ENCODE measurements at regions not wholly inside any gene's neighbourhood (a gene's known extent, or its start where the extent isn't known, plus 50 kb on each side); places are given as distances from the start of the nearest gene placed in this dataset.

DNA sequence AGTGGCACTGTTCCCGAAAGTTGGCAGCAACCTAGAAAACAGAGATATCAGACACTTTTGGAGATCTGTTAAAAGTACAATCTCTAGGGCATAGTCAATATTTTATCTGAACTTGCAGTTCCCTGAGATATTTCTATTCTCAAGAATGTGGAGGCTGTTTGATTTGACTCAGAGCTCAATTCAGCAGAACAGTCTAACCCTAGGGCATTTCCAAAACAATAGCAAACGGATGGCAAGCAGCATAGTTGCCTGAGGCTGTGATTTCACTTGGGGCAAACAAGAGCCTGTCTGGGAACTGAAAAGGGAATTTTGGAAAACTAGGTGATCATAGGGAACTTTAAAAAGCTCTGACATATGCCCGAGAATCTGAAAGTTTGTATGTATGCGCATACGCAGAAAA, 772.8 kb upstream of the LRRTM1 start:
- no peaks in the 10 kb centered on the region for H3K27me3 ChIP-seq (ENCODE audit: insufficient read depth, low read length, poor library complexity, severe bottlenecking)
- no peaks in the 10 kb centered on the region for H3K4me1 ChIP-seq (ENCODE audit: insufficient read depth, low read length, poor library complexity, severe bottlenecking)
- H4K20me1 ChIP-seq (ENCODE audit: insufficient read depth, low read length, poor library complexity, severe bottlenecking) = no peaks in the 10 kb centered on the region
- H3K36me3 ChIP-seq (ENCODE audit: insufficient read depth, low read length) = no peaks in the 10 kb centered on the region
- H3K4me2 ChIP-seq (ENCODE audit: low read depth, low read length, poor library complexity, severe bottlenecking) = no peak overlapping the region
- H3K4me3 ChIP-seq (ENCODE audit: low read length, poor library complexity, severe bottlenecking) = no peak overlapping the region
- no peaks in the 10 kb centered on the region for H3K9me2 ChIP-seq (replicated peaks; ENCODE audit: low read depth, low read length)
- H3K79me2 ChIP-seq (ENCODE audit: insufficient read depth, low read length) = no peaks in the 10 kb centered on the region
- H3K9me3 ChIP-seq (ENCODE audit: insufficient read depth, low read depth, low read length) = no peaks in the 10 kb centered on the region
- H2AFZ ChIP-seq (ENCODE audit: low read length) = no peak overlapping the region
- no peaks in the 10 kb centered on the region for H3F3A ChIP-seq (ENCODE audit: low read depth)
- TF ChIP-seq, protein P1, sequence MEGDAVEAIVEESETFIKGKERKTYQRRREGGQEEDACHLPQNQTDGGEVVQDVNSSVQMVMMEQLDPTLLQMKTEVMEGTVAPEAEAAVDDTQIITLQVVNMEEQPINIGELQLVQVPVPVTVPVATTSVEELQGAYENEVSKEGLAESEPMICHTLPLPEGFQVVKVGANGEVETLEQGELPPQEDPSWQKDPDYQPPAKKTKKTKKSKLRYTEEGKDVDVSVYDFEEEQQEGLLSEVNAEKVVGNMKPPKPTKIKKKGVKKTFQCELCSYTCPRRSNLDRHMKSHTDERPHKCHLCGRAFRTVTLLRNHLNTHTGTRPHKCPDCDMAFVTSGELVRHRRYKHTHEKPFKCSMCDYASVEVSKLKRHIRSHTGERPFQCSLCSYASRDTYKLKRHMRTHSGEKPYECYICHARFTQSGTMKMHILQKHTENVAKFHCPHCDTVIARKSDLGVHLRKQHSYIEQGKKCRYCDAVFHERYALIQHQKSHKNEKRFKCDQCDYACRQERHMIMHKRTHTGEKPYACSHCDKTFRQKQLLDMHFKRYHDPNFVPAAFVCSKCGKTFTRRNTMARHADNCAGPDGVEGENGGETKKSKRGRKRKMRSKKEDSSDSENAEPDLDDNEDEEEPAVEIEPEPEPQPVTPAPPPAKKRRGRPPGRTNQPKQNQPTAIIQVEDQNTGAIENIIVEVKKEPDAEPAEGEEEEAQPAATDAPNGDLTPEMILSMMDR (conservative IDR thresholded peaks at IDR 0.05; ENCODE audit: low read length) = no peak
- TF ChIP-seq EZH2phosphoT487 (IDR thresholded peaks at IDR 0.05; ENCODE audit: borderline replicate concordance) = no peak
- no peak overlapping the region for H3K9ac ChIP-seq (ENCODE audit: low read depth, low read length, poor library complexity, severe bottlenecking)

DNA sequence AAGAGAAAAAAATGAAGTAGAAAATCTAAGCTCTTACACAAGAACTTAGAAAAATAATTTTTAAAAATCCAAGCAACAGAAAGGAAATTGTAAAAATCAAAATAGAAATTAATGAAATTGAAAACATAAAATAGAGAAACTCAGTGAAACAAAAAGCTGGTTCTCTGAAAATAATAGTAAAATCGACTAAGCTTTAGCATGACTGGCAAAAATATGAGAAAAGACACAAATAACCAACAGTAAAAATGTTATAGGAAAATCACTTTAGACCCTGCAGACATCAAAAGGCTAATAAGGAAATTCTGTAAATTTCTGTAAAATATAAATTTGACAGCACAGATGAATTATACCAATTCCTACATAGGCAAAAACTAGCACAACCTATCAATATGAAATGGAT, 768.9 kb upstream of the LRRTM1 start:
- no peaks in the 10 kb centered on the region for H4K20me1 ChIP-seq (ENCODE audit: insufficient read depth, low read length, poor library complexity, severe bottlenecking)
- no peak overlapping the region for H2AFZ ChIP-seq (ENCODE audit: low read length)
- no peaks in the 10 kb centered on the region for H3K36me3 ChIP-seq (ENCODE audit: insufficient read depth, low read length)
- no peaks in the 10 kb centered on the region for H3K9me3 ChIP-seq (ENCODE audit: insufficient read depth, low read depth, low read length)
- no peaks in the 10 kb centered on the region for H3K9me2 ChIP-seq (replicated peaks; ENCODE audit: low read depth, low read length)
- no peak overlapping the region for H3K4me3 ChIP-seq (ENCODE audit: low read length, poor library complexity, severe bottlenecking)
- H3K27me3 ChIP-seq (ENCODE audit: insufficient read depth, low read length, poor library complexity, severe bottlenecking) = no peaks in the 10 kb centered on the region
- no peaks in the 10 kb centered on the region for H3F3A ChIP-seq (ENCODE audit: low read depth)
- no peaks in the 10 kb centered on the region for H3K4me1 ChIP-seq (ENCODE audit: insufficient read depth, low read length, poor library complexity, severe bottlenecking)
- H3K79me2 ChIP-seq (ENCODE audit: insufficient read depth, low read length) = no peaks in the 10 kb centered on the region
- no peak overlapping the region for H3K4me2 ChIP-seq (ENCODE audit: low read depth, low read length, poor library complexity, severe bottlenecking)
- H3K9ac ChIP-seq (ENCODE audit: low read depth, low read length, poor library complexity, severe bottlenecking) = no peak overlapping the region
- TF ChIP-seq, protein P1 (conservative IDR thresholded peaks at IDR 0.05; ENCODE audit: low read length) = no peak

DNA sequence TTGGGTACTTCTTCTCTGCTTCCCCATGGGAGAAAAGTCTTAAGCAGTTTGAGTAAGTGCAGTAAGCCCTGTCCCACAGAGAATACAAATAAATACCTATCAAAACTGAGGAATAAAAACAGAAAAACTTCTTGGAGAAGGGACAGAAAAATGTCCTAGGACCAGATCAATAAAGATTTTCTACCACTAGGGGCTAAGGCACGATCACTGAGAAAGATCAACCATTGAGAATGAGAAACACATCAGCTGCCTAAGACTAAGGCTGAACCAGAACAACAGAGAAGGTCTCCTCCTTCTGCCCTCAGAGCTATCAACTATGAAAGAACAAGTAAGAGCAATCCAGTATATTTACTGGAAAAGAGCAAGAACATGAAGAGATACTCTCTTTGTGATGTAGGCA, 763.6 kb upstream of the LRRTM1 start:
- Histone ChIP-seq H3K79me2 (ENCODE audit: insufficient read depth, low read length) (no peaks in the 10 kb centered on the region), H3K9ac (ENCODE audit: low read depth, low read length, poor library complexity, severe bottlenecking) (no peak overlapping the region), H3K9me2 (replicated peaks; ENCODE audit: low read depth, low read length) (no peaks in the 10 kb centered on the region), H3F3A (ENCODE audit: low read depth) (no peaks in the 10 kb centered on the region), H3K4me3 (ENCODE audit: low read length, poor library complexity, severe bottlenecking) (no peak overlapping the region), H3K36me3 (ENCODE audit: insufficient read depth, low read length) (no peaks in the 10 kb centered on the region), H4K20me1 (ENCODE audit: insufficient read depth, low read length, poor library complexity, severe bottlenecking) (no peaks in the 10 kb centered on the region), H3K4me2 (ENCODE audit: low read depth, low read length, poor library complexity, severe bottlenecking) (no peak overlapping the region), H2AFZ (ENCODE audit: low read length) (no peak overlapping the region), H3K4me1 (ENCODE audit: insufficient read depth, low read length, poor library complexity, severe bottlenecking) (no peaks in the 10 kb centered on the region), H3K27me3 (ENCODE audit: insufficient read depth, low read length, poor library complexity, severe bottlenecking) (no peaks in the 10 kb centered on the region), H3K9me3 (ENCODE audit: insufficient read depth, low read depth, low read length) (no peaks in the 10 kb centered on the region)
- TF ChIP-seq EZH2phosphoT487 (IDR thresholded peaks at IDR 0.05; ENCODE audit: borderline replicate concordance) = no peak
- TF ChIP-seq, protein P1 (conservative IDR thresholded peaks at IDR 0.05; ENCODE audit: low read length) = no peak

All from Loucy (cell line).